Mesenchymal stem cell (in vitro differentiated cells and primary cell): ENCODE measurements at regions not wholly inside any gene's neighbourhood (a gene's known extent, or its start where the extent isn't known, plus 50 kb on each side); places are given as distances from the start of the nearest gene placed in this dataset.
"Not testable (repeated sequence)": the region's sequence is repeated elsewhere in the genome, so short reads cannot be mapped to it uniquely, and the experiment has no call there.

Experiments used
- DNase-seq: peaks from one replicate; pipeline ENCODE4 v3.0.0-alpha.2; 2013
- H2AFZ ChIP-seq: one replicate; pipeline ENCODE4 v1.6.1; 2013; ENCODE audit warnings: low read depth, mild to moderate bottlenecking, control low read depth, inconsistent platforms, low read length, moderate library complexity
- H2AK5ac ChIP-seq: 2 replicates; pipeline ENCODE4 v1.6.1; 2013; ENCODE audit warnings: low read length, moderate library complexity, mild to moderate bottlenecking, inconsistent platforms; ENCODE audit not compliant: severe bottlenecking
- H2BK120ac ChIP-seq: one replicate; pipeline ENCODE4 v1.6.1; 2013; ENCODE audit warnings: low read depth, mild to moderate bottlenecking, inconsistent platforms, low read length, moderate library complexity
- H2BK12ac ChIP-seq, 2 experiments: one replicate each; pipeline ENCODE4 v1.6.1; 2013; ENCODE audit warnings: inconsistent platforms in 2 of 2, low read length in 2 of 2, mild to moderate bottlenecking in 2 of 2, moderate library complexity in 2 of 2, control low read depth in 1 of 2
- H2BK15ac ChIP-seq: one replicate; pipeline ENCODE4 v1.6.1; 2013; ENCODE audit warnings: mild to moderate bottlenecking, low read depth, inconsistent platforms; ENCODE audit not compliant: poor library complexity, severe bottlenecking
- H2BK5ac ChIP-seq: 2 replicates; pipeline ENCODE4 v1.6.1; 2013; ENCODE audit warnings: low read depth, mild to moderate bottlenecking, low read length, control low read depth, inconsistent platforms; ENCODE audit not compliant: poor library complexity, severe bottlenecking
- H3K14ac ChIP-seq, 2 experiments: one replicate each; pipeline ENCODE4 v1.6.1; 2013; ENCODE audit warnings: inconsistent platforms in 2 of 2, low read length in 2 of 2, control low read depth in 1 of 2, mild to moderate bottlenecking in 1 of 2, moderate library complexity in 1 of 2
- H3K18ac ChIP-seq, 2 experiments: one replicate each; pipeline ENCODE4 v1.6.1; 2013; ENCODE audit warnings: inconsistent platforms in 2 of 2, low read length in 2 of 2, control low read depth in 1 of 2, low read depth in 1 of 2, mild to moderate bottlenecking in 1 of 2
- H3K23ac ChIP-seq, 2 experiments: one replicate each; pipeline ENCODE4 v1.6.1; 2013; ENCODE audit warnings: inconsistent platforms in 2 of 2, low read length in 2 of 2, mild to moderate bottlenecking in 2 of 2, moderate library complexity in 2 of 2, control low read depth in 1 of 2
- H3K27ac ChIP-seq: 2 replicates; pipeline ENCODE4 v1.5.1; 2013; ENCODE audit warnings: mild to moderate bottlenecking, moderate library complexity, low read length, control low read depth, inconsistent platforms; ENCODE audit not compliant: poor library complexity, severe bottlenecking
- H3K27me3 ChIP-seq, 2 experiments: 2 replicates each; pipeline versions ENCODE4 v1.6.1 to v1.7.0; 2013; ENCODE audit warnings: low read length in 2 of 2, mild to moderate bottlenecking in 2 of 2, moderate library complexity in 2 of 2, control low read depth in 1 of 2, inconsistent platforms in 1 of 2; ENCODE audit not compliant: control insufficient read depth in 1 of 2, insufficient read depth in 1 of 2
- H3K36me3 ChIP-seq, 2 experiments: 2 replicates each; pipeline versions ENCODE4 v1.6.1 to v1.7.0; 2013; ENCODE audit warnings: low read length in 2 of 2, control low read depth in 1 of 2, inconsistent platforms in 1 of 2, low read depth in 1 of 2, mild to moderate bottlenecking in 1 of 2; ENCODE audit not compliant: insufficient read depth in 2 of 2, control insufficient read depth in 1 of 2
- H3K4ac ChIP-seq, 2 experiments: one replicate each; pipeline ENCODE4 v1.6.1; 2013; ENCODE audit warnings: inconsistent platforms in 2 of 2, low read length in 2 of 2, mild to moderate bottlenecking in 2 of 2, moderate library complexity in 2 of 2, control low read depth in 1 of 2, low read depth in 1 of 2
- H3K4me1 ChIP-seq: 2 replicates; pipeline ENCODE4 v1.6.1; 2013; ENCODE audit warnings: low read depth, low read length, control low read depth; ENCODE audit not compliant: control insufficient read depth, insufficient read depth
- H3K4me2 ChIP-seq: 2 replicates; pipeline ENCODE4 v1.6.1; 2013; ENCODE audit warnings: low read length, mild to moderate bottlenecking, inconsistent platforms; ENCODE audit not compliant: poor library complexity, severe bottlenecking
- H3K4me3 ChIP-seq, 2 experiments: 2 replicates each; pipeline versions ENCODE4 v1.5.1 to v1.7.0; 2013; ENCODE audit warnings: low read length in 2 of 2, mild to moderate bottlenecking in 2 of 2, control low read depth in 1 of 2, low read depth in 1 of 2; ENCODE audit not compliant: insufficient read depth in 1 of 2
- H3K79me1 ChIP-seq: replicated peaks from 2 replicates; pipeline ENCODE4 v1.6.1; 2013; ENCODE audit warnings: mild to moderate bottlenecking, control low read depth, low read length, inconsistent platforms; ENCODE audit not compliant: poor library complexity, severe bottlenecking
- H3K9ac ChIP-seq: 2 replicates; pipeline ENCODE4 v1.7.0; 2013; ENCODE audit warnings: mild to moderate bottlenecking, low read length, moderate library complexity
- H3K9me3 ChIP-seq: 2 replicates; pipeline ENCODE4 v1.7.0; 2013; ENCODE audit warnings: mild to moderate bottlenecking, low read length; ENCODE audit not compliant: control insufficient read depth
- H4K8ac ChIP-seq: one replicate; pipeline ENCODE4 v1.6.1; 2013; ENCODE audit warnings: inconsistent platforms, mild to moderate bottlenecking, low read length, moderate library complexity
- H4K91ac ChIP-seq: one replicate; pipeline ENCODE4 v1.6.1; 2013; ENCODE audit warnings: mild to moderate bottlenecking, low read length, inconsistent platforms
- WGBS: methylation state at CpG from one replicate; pipeline ENCODE4 v1.1.7; 2013; ENCODE audit warnings: mixed read lengths; 5-methylcytosine and 5-hydroxymethylcytosine counted together

DNA sequence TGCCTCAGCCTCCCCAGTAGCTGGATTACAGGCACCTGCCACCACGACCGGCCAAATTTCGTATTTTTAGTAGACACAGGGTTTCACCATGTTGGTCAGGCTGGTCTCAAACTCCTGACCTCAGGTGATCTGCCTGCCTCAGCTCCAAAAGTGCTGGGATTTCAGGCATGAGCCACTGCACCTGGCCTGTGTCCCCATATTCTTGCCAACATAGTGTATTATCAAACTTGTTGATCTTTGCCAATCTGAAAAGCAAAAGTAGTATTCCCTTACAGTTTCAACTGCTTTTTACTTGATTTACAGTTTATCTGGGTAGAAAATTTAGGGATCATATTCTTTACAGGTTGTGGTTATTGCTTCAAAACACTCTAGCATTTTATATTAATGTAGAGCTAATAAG, 524.9 kb downstream of the TTLL7 start:
- H3K4me3 ChIP-seq, H3K23ac ChIP-seq, H2AFZ ChIP-seq, H2BK5ac ChIP-seq, H3K9ac ChIP-seq, H2AK5ac ChIP-seq, H3K4me1 ChIP-seq, H2BK15ac ChIP-seq, H2BK120ac ChIP-seq, H3K27me3 ChIP-seq, H4K91ac ChIP-seq, H4K8ac ChIP-seq, H3K36me3 ChIP-seq, H2BK12ac ChIP-seq, H3K79me1 ChIP-seq, H3K14ac ChIP-seq, DNase-seq, H3K9me3 ChIP-seq, H3K4me2 ChIP-seq, H3K27ac ChIP-seq, H3K18ac ChIP-seq, H3K4ac ChIP-seq: not testable (repeated sequence)
- 94% methylated on average over 3 of the region's 3 CpGs for WGBS

DNA sequence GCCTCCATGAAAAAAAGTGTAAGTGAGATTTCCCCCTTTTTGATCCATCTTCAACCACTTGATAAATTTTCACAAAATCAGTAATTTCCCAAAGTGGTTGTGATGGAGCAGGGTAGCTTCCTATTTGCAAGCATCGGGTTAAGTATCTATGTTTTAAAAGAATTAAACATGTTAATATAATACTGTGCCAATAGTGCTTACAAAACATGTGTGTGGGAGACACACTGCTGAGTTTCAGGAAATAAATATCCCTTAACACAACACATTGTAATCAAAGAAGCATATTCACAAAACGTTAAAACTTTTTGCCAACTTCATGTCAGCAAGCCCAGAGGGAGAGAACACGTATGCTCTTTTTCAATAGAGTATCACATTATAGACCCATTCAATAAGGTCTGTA, 526.9 kb downstream of the TTLL7 start:
- not testable (repeated sequence) for H3K9me3 ChIP-seq, H4K91ac ChIP-seq, H3K9ac ChIP-seq, H3K27me3 ChIP-seq, H2AK5ac ChIP-seq, H3K23ac ChIP-seq, DNase-seq, H3K18ac ChIP-seq, H3K4me2 ChIP-seq, H2BK12ac ChIP-seq, H3K4ac ChIP-seq, H2BK120ac ChIP-seq, H2BK15ac ChIP-seq, H3K79me1 ChIP-seq, H3K27ac ChIP-seq, H3K36me3 ChIP-seq, H4K8ac ChIP-seq, H2AFZ ChIP-seq, H3K14ac ChIP-seq, H2BK5ac ChIP-seq, H3K4me1 ChIP-seq, H3K4me3 ChIP-seq
- WGBS: 90% methylated on average over 1 of the region's 3 CpGs

DNA sequence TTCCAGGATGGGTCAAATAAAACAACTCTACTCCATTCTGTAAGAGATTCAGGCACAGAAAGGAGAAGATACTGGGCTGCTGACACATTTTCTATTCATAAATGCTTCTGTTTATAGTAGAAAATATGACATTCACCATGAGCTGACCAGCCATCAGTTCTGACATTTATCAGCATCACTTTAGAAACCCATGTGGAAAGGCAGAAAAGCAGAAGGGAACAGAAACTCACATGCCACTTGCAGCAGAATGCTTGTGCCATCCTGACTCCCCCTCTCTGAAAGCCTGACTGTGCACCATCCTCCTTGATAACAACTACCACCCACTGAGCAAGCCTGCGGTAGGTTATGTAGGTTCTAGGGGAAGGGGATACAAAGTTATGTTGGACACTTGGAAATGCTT, 527.7 kb downstream of the TTLL7 start:
- not testable (repeated sequence) for H3K36me3 ChIP-seq, H2AK5ac ChIP-seq, H2BK5ac ChIP-seq, H4K91ac ChIP-seq, H3K4ac ChIP-seq, H3K4me1 ChIP-seq, H3K9me3 ChIP-seq, H2BK15ac ChIP-seq, H3K27ac ChIP-seq, H2AFZ ChIP-seq, H4K8ac ChIP-seq, H2BK12ac ChIP-seq, H3K23ac ChIP-seq, H3K14ac ChIP-seq, H3K4me2 ChIP-seq, H3K27me3 ChIP-seq, H3K79me1 ChIP-seq, H3K4me3 ChIP-seq, H3K9ac ChIP-seq, DNase-seq, H2BK120ac ChIP-seq
- peak overlapping the region in 1 of 2 experiments; percentile 52 for H3K18ac ChIP-seq
- WGBS: 100% methylated on average over 1 of the region's 1 CpG

DNA sequence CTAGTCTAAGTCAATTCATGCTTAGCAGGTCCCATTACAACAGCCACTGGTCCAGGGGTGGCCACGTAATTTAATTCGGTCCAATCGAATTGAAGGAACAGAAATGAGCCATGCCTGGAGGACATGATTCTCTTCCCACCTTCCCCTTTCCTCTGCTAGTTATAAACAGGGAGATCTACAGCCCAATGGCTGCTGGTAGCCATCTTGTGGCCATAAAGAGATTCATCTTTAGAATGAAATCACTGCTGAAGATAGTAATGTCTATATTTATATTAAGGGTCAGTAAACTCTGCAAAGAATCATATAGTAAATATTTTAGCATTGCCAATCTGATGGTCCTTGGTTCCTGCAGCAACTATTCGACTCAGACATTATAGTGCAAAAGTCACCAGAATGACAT, 530.6 kb downstream of the TTLL7 start:
- H3K18ac ChIP-seq, H2AK5ac ChIP-seq, H2BK5ac ChIP-seq, H4K91ac ChIP-seq, H3K4ac ChIP-seq, H3K14ac ChIP-seq, H3K27ac ChIP-seq, H3K4me2 ChIP-seq, H2AFZ ChIP-seq, H4K8ac ChIP-seq, H2BK120ac ChIP-seq, H3K79me1 ChIP-seq, H3K4me3 ChIP-seq, H3K4me1 ChIP-seq, H3K9ac ChIP-seq, H2BK12ac ChIP-seq, DNase-seq, H3K36me3 ChIP-seq, H3K23ac ChIP-seq, H3K27me3 ChIP-seq, H3K9me3 ChIP-seq, H2BK15ac ChIP-seq: not testable (repeated sequence)
- 90% methylated on average over 3 of the region's 4 CpGs for WGBS
